Loucy (cell line): ENCODE measurements at regions not wholly inside any gene's neighbourhood (a gene's known extent, or its start where the extent isn't known, plus 50 kb on each side); places are given as distances from the start of the nearest gene placed in this dataset.

Experiments used
- H2AFZ ChIP-seq: fragments of 200-600 bp; sonication (generic); 2 replicates; pipeline ENCODE4 v1.6.0; 2016; ENCODE audit warnings: antibody characterized with exemption, mild to moderate bottlenecking, low read length, moderate library complexity
- H3F3A ChIP-seq: fragments of 200-600 bp; 2 replicates; pipeline ENCODE4 v1.6.0; 2016; ENCODE audit warnings: antibody characterized with exemption, low read depth, mild to moderate bottlenecking
- H3K27me3 ChIP-seq: fragments of 200-600 bp; sonication (generic); 2 replicates; pipeline ENCODE4 v1.6.1; 2014; ENCODE audit warnings: low read length, mild to moderate bottlenecking; ENCODE audit not compliant: insufficient read depth, poor library complexity, severe bottlenecking
- H3K36me3 ChIP-seq: fragments of 200-600 bp; sonication (generic); 2 replicates; pipeline ENCODE4 v1.6.1; 2016; ENCODE audit warnings: low read length; ENCODE audit not compliant: insufficient read depth
- H3K4me1 ChIP-seq: fragments of 200-600 bp; sonication (generic); 2 replicates; pipeline ENCODE4 v1.5.1; 2014; ENCODE audit warnings: low read length, mild to moderate bottlenecking; ENCODE audit not compliant: insufficient read depth, poor library complexity, severe bottlenecking
- H3K4me2 ChIP-seq: fragments of 200-600 bp; sonication (generic); 2 replicates; pipeline ENCODE4 v1.6.0; 2014; ENCODE audit warnings: antibody characterized with exemption, low read length, low read depth, mild to moderate bottlenecking; ENCODE audit not compliant: poor library complexity, severe bottlenecking
- H3K4me3 ChIP-seq: fragments of 200-600 bp; sonication (generic); 2 replicates; pipeline ENCODE4 v1.5.1; 2014; ENCODE audit warnings: low read length, mild to moderate bottlenecking, mixed read lengths; ENCODE audit not compliant: poor library complexity, severe bottlenecking
- H3K79me2 ChIP-seq: fragments of 200-600 bp; sonication (generic); 2 replicates; pipeline ENCODE4 v1.6.1; 2014; ENCODE audit warnings: low read length; ENCODE audit not compliant: insufficient read depth
- H3K9ac ChIP-seq: fragments of 200-600 bp; sonication (generic); 2 replicates; pipeline ENCODE4 v1.6.0; 2014; ENCODE audit warnings: mild to moderate bottlenecking, low read depth, low read length, moderate library complexity; ENCODE audit not compliant: poor library complexity, severe bottlenecking
- H3K9me2 ChIP-seq: fragments of 200-600 bp; sonication (generic); replicated peaks from 2 replicates; pipeline ENCODE4 v1.6.1; 2016; ENCODE audit warnings: low read depth, low read length, mixed read lengths
- H3K9me3 ChIP-seq: fragments of 200-600 bp; sonication (generic); 2 replicates; pipeline ENCODE4 v1.6.1; 2014; ENCODE audit warnings: mild to moderate bottlenecking, antibody characterized with exemption, low read length, low read depth; ENCODE audit not compliant: insufficient read depth
- H4K20me1 ChIP-seq: fragments of 200-600 bp; sonication (generic); 2 replicates; pipeline ENCODE4 v1.6.0; 2014; ENCODE audit warnings: antibody characterized with exemption, low read length, mild to moderate bottlenecking; ENCODE audit not compliant: insufficient read depth, poor library complexity, severe bottlenecking
- EZH2phosphoT487 ChIP-seq: fragments of 200-600 bp; IDR thresholded peaks from 2 replicates; pipeline ENCODE4 v1.6.1; 2018; ENCODE audit warnings: antibody characterized with exemption, mild to moderate bottlenecking, moderate library complexity, borderline replicate concordance
- TF ChIP-seq, protein P1 (sequence below): fragments of 200-600 bp; sonication (generic); conservative IDR thresholded peaks from 2 replicates; pipeline ENCODE4 v1.5.1; 2014; ENCODE audit warnings: mild to moderate bottlenecking, antibody characterized with exemption, low read length

DNA sequence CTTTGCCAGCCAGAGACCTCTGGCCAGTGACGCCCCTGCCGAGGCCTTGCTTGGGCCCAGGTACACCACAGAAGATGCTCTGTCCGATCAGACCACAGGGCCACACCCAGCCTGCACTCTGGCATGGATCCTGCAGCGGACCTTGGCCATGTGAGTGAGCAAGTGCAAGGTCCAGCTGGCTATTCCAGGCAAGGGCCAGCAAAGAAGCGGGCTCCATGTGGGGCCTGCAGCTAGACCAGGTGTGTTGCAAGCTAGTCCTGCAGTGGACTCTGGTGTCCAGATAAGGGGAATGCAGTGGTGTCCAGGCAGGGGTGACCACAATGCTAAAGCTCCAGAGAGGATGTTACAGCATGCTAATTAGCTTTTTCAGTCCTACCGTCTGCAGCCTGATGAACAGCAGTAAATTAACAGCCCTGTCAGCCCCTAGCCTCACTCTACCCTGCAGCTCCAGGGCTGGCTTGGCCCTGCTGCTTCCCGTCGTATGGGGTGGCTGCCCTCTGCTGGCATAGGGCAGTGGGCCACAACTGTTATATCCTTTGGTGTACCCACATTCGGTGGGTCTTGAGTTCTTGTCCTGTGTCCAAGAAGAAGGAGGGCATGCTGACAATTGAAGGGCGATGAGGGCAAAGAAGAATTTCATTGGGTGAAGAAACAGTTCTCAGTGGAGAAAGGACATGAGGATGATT lies 284.5 kb upstream of the POU5F2 start:
- Histone ChIP-seq H3K27me3 (no peaks in the 10 kb centered on the region), H3K79me2 (no peaks in the 10 kb centered on the region), H3K9me3 (no peaks in the 10 kb centered on the region), H3K4me1 (no peaks in the 10 kb centered on the region), H4K20me1 (no peaks in the 10 kb centered on the region), H3K4me2 (no peak overlapping the region), H3K4me3 (no peak overlapping the region), H3F3A (no peaks in the 10 kb centered on the region), H3K36me3 (no peaks in the 10 kb centered on the region), H2AFZ (no peak overlapping the region), H3K9ac (no peak overlapping the region), H3K9me2 (no peaks in the 10 kb centered on the region)
- no peak for TF ChIP-seq EZH2phosphoT487
- TF ChIP-seq, protein P1, sequence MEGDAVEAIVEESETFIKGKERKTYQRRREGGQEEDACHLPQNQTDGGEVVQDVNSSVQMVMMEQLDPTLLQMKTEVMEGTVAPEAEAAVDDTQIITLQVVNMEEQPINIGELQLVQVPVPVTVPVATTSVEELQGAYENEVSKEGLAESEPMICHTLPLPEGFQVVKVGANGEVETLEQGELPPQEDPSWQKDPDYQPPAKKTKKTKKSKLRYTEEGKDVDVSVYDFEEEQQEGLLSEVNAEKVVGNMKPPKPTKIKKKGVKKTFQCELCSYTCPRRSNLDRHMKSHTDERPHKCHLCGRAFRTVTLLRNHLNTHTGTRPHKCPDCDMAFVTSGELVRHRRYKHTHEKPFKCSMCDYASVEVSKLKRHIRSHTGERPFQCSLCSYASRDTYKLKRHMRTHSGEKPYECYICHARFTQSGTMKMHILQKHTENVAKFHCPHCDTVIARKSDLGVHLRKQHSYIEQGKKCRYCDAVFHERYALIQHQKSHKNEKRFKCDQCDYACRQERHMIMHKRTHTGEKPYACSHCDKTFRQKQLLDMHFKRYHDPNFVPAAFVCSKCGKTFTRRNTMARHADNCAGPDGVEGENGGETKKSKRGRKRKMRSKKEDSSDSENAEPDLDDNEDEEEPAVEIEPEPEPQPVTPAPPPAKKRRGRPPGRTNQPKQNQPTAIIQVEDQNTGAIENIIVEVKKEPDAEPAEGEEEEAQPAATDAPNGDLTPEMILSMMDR: peak; percentile 38

DNA sequence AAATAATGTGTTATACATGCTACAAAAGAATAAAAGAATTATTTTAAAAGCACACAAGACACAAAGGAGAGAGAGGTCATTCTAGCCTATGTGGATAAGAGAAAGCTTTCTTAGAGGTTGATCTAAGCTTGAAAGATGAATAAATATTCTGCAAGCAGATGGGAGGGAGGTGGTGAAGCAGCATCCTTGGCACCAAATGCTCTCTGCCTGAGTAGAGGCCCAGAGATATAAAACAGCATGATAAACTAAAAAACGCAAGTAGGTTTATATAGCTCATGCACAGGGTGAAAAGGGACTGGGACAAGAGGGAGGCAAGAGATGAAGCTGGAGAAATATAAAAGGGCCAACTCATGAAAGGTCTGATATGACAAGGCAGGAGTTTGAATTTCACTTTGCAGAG lies 283.2 kb upstream of the POU5F2 start:
- Histone ChIP-seq H3K9me2 (no peaks in the 10 kb centered on the region), H3K9ac (no peak overlapping the region), H3K4me1 (no peaks in the 10 kb centered on the region), H3K9me3 (no peaks in the 10 kb centered on the region), H3K27me3 (no peaks in the 10 kb centered on the region), H3F3A (no peaks in the 10 kb centered on the region), H3K79me2 (no peaks in the 10 kb centered on the region), H3K36me3 (no peaks in the 10 kb centered on the region), H2AFZ (no peak overlapping the region), H3K4me2 (no peak overlapping the region), H4K20me1 (no peaks in the 10 kb centered on the region), H3K4me3 (no peak overlapping the region)
- TF ChIP-seq EZH2phosphoT487: no peak
- TF ChIP-seq, protein P1: no peak

DNA sequence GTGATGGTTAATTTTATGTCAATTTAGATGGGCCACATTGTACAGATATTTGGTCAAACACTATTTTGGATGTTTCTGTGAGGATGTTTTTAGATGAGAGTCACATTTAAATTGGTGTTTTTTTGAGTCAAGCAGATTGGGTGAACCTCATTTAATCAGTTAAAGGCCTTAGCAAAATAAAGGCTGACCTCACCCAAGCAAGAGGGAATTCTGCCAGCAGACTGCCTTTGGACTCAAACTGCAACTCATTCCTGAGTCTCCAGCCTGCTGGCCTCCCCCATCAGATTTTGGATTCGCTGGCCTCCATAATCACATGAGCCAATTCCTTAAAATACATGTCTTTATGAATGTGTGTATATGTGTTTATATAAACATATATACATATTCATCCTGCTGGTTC lies 282.7 kb upstream of the POU5F2 start:
- Histone ChIP-seq H3K4me3 (no peak overlapping the region), H3K27me3 (no peaks in the 10 kb centered on the region), H3K79me2 (no peaks in the 10 kb centered on the region), H3F3A (no peaks in the 10 kb centered on the region), H2AFZ (no peak overlapping the region), H4K20me1 (no peaks in the 10 kb centered on the region), H3K4me1 (no peaks in the 10 kb centered on the region), H3K9me2 (no peaks in the 10 kb centered on the region), H3K36me3 (no peaks in the 10 kb centered on the region), H3K4me2 (no peak overlapping the region), H3K9me3 (no peaks in the 10 kb centered on the region), H3K9ac (no peak overlapping the region)
- TF ChIP-seq, protein P1: no peak
- no peak for TF ChIP-seq EZH2phosphoT487
